ENCODE measurements at regions not wholly inside any gene's neighbourhood (a gene's known extent, or its start where the extent isn't known, plus 50 kb on each side); places are given as distances from the start of the nearest gene placed in this dataset.

DNA sequence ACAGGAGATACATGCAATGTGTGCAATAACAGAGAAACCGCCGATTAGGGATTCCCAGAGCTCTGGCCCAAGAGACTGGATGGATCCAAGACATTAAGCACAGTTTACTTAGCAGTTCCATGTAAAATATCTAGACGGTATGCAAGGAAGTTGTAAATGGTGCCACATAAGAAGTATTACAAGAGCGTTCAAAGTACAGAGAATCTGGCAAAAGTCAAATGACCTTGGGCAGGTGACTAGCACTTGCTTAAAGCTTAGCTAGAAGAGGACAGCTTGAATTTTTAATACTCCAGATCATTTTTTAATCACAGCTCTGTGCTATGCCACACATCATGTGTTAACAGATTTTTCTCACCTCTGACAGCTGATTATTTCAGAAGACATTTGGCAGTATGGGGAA, 72.3 kb upstream of the TNPO1 start:
- TF ChIP-seq, protein P1, sequence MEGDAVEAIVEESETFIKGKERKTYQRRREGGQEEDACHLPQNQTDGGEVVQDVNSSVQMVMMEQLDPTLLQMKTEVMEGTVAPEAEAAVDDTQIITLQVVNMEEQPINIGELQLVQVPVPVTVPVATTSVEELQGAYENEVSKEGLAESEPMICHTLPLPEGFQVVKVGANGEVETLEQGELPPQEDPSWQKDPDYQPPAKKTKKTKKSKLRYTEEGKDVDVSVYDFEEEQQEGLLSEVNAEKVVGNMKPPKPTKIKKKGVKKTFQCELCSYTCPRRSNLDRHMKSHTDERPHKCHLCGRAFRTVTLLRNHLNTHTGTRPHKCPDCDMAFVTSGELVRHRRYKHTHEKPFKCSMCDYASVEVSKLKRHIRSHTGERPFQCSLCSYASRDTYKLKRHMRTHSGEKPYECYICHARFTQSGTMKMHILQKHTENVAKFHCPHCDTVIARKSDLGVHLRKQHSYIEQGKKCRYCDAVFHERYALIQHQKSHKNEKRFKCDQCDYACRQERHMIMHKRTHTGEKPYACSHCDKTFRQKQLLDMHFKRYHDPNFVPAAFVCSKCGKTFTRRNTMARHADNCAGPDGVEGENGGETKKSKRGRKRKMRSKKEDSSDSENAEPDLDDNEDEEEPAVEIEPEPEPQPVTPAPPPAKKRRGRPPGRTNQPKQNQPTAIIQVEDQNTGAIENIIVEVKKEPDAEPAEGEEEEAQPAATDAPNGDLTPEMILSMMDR (conservative IDR thresholded peaks at IDR 0.05), result no peak
- TF ChIP-seq ZFX (IDR thresholded peaks at IDR 0.05), result no peak

Data from C4-2B (cell line).